ENCODE measurements at regions not wholly inside any gene's neighbourhood (a gene's known extent, or its start where the extent isn't known, plus 50 kb on each side); places are given as distances from the start of the nearest gene placed in this dataset.

DNA sequence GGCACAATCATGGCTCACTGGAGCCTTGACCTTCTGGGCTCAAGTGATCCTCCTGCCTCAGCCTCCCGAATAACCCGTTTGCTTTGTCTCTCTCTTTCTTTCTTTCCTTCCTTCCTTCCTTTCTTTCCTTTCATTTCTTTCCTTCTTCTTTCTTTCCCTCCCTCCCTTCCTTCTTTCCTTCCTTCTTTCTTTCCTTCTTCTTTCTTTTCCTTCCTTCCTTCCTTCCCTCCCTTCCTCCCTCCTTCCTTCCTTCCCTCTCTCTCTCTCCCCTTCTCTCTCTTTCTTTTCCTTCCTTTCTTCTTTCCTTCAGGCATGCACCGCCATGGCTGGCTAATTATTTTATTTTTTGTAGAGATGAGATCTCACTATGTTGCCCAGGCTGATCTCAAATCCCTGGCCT, 57.9 kb upstream of the NPTX2 start:
- TF ChIP-seq CTCF (IDR thresholded peaks at IDR 0.05): no peak
- no peak for TF ChIP-seq POLR2A (IDR thresholded peaks at IDR 0.05)

Data from lower leg skin (tissue), 3 donors.